ENCODE measurements at regions not wholly inside any gene's neighbourhood (a gene's known extent, or its start where the extent isn't known, plus 50 kb on each side); places are given as distances from the start of the nearest gene placed in this dataset.
"Not testable (repeated sequence)": the region's sequence is repeated elsewhere in the genome, so short reads cannot be mapped to it uniquely, and the experiment has no call there.

DNA sequence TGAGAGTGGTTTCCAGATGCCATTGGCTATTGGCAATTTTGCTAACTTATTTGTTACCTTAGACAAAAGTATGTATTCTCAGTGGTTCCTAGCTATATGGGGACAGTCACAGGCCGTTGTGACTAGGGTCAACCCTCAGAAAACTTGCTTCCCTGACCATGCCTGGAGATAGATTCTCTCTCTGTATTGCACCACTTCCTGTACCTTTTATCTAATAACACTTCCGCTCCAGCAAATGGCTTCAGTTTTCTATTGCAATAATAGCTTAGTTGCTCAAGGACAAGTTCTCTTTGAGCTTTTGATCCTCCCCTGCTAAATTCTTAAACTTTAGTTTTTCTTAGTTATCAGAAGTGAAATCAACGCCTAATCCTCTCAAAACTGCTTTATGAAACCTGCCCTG lies 338.0 kb downstream of the RMST start:
- DNase-seq (ENCODE audit: low read depth in 2 of 2), result no peak

DNA sequence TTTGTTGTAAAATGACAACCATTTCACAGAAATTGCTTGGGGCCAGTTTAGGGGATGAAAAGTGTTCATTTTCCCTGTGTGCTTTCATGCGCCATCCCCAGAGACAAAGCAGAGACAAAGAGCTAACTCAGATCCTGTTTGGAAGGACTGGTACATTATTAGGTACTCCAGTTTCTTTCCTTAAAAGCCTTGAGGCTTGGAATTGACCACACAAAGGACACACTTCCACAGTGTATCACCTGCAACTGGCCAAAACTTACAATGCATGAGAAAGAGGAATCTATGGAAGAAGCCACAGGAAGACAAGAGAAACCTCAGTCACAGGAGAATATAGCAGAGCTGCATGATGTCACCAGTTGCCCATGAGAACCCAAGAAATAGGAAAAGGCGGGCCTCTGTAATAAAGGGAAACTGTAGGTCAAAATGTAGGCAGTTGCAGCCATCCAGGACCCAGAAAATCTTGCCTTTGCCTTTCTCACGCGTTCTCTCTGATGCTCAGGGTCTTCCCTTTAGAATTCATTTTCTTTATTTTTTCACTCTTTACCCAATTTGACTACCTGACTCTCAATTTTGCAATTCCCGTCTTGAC lies 339.0 kb downstream of the RMST start:
- DNase-seq (ENCODE audit: low read depth in 2 of 2), result no peak

DNA sequence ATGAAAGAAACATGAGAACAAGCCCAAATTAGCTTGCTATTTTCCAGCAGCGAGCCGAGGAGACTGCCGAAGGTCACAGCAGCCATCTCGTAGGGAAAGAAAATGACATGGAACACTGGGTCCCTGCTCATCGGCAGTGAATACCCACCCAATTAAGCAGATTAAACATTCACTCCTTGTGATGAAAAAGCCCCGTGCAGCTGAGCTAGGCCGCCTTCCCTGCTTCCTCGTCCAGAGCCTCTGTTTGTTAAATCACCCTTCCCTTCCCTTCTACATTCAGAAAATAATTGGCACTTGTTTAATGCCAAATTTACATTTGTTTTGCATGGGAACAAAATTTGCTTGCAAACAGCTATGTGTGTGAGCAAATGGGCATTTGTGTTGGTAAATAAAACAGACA lies 342.5 kb downstream of the RMST start:
- no peak for DNase-seq (ENCODE audit: low read depth in 2 of 2)

DNA sequence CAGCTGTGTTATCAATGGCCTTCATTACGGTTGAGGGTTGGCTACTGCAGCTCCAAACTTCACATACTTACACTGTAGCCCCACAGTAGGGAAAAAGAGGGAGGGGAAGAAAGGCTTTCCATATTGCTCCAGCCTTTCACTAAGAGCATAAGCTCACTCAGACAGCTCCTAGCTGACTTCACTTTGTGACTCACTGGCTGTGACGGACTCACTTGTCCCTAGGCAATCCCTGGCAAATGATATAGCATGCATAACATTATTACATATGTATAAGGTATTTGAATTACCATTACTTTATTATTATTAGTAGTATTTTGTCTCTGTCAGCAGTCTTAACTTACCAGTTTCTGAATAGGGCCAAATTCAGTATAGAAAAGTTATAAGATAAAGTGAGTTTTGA lies 350.7 kb downstream of the RMST start:
- DNase-seq (ENCODE audit: low read depth in 2 of 2), result no peak

DNA sequence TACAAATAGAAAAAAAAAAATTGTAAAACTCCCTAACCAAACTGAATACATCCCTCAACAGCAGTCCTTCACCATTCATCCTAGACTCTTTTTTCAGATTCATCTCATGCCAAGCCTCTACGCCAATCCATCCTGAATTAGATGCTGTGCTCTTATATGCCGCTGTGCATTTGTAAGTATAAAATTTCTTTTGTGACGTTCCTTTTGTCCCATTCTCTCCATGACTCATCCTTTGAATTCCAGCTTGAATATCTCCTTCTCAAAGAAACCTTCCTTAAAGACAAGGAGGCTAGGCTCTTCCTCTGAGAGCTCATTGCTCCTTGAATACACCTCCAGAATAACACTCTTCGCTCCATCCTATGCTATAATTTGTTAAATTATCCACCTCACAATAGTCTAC lies 359.2 kb downstream of the RMST start:
- DNase-seq (ENCODE audit: low read depth in 2 of 2), result no peak

DNA sequence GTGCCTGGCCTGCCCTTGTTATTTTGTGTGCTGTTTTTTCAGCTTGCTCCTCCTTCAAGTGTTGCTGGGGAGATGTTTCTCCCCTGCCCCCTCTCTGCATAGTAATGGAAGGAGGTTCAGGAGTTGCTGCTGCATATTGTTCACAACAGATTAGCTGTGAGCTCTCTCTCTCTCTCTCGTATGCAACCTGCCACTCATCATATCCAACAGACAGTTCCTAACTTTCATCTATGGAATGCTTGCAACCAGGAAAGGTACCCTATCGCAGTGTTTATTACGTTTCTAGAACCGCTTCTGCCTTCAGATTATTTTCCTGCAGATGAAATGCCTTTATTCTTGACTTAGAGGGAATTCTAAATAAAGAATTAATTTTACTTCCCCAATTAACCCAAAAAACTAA lies 372.9 kb downstream of the RMST start:
- DNase-seq (ENCODE audit: low read depth in 2 of 2), result no peak

DNA sequence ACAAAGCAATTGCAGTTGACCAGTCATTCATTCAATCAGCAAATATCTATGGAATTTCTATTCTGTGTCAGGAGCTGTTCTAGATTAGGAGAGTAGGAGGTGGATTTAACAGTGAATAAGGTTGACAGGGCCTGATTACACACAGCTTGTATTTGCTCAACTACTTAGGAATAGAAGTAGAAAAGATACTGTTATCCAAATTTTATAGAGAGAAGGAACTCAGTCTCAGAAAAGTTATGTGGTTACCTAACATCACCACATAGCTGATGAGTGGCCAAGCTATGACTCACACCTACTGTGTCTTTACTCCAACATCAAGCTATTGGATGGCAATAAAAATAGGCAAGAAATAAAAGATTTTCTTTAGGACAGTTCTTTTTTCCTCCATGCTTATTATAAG lies 374.8 kb downstream of the RMST start:
- DNase-seq (ENCODE audit: low read depth in 2 of 2), result no peak

DNA sequence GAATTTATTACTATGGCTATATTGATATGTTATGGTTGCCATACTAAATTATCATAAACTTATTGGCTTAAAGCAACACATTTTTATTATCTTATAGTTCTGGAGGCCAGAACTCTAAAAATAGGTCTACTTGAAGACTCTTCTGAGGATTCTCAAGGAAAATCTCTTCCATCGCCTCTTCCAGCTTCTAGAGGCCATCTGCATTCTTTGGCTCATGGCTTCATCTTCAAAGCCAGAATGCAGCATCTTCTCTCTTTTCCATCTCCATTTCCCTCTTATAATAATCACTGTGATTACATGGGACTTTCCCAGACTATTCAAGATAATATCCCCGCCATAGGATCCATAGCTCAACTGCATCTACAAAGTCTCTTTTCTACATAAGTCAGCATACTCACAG lies 385.4 kb downstream of the RMST start:
- DNase-seq (ENCODE audit: low read depth in 2 of 2), result no peak

DNA sequence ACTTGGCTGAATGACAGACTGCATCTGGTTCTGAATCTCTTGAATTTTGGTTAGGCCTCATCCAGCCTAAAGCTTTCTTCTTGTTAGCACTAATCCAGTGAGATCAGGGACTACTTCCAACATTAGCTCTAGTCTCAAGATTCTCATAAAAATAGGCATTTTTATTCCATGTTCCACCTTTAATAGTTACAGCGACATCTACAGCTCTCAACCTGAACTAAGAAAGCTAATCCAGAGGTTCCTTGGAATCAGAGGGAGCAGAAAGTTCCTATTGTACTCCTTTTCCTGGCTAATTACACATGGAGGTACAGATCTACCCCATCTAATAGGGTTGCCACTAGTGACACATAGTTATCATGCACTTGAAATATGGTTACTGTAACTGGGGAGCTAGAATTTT lies 391.9 kb downstream of the RMST start:
- DNase-seq (ENCODE audit: low read depth in 2 of 2), result no peak

DNA sequence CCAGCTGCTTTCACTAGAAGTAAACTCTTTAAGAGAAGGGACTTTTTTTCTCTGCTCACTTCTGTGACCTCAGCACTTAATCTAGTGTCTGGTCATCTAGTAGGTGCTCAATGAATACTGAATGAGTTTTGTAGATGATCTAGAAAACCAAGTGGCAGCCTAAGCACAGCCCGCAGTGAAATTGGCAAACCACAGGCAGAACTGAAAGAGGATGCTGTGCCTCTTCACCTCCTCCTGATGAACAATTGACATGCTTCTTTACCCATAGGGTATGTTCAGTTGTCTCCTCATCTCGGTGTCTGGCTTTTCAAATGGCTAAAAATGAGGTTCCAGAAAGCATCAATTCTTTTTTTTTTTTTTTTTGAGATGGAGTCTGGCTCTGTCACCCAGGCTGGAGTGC lies 399.5 kb downstream of the RMST start:
- DNase-seq (ENCODE audit: low read depth in 2 of 2), result no peak

DNA sequence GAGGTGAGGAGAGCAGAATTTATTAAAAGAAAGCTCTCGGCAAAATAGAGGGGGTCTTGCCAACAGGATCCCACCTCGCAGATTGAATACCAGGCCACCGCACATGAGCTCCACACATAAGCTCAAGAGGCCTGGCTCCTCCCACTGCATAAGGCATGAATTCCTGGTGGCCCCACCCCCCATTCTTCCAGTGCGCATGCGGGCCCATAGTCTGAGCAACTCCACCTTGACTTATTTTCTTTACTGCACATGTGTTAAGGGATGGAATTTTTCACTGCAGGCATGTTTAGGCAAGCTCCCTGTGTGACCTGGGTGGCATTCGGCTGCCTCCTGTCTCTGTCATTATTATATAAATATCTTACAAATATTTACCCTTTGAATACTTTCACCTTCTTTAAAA lies 412.5 kb downstream of the RMST start:
- no peak for DNase-seq (ENCODE audit: low read depth in 2 of 2)

DNA sequence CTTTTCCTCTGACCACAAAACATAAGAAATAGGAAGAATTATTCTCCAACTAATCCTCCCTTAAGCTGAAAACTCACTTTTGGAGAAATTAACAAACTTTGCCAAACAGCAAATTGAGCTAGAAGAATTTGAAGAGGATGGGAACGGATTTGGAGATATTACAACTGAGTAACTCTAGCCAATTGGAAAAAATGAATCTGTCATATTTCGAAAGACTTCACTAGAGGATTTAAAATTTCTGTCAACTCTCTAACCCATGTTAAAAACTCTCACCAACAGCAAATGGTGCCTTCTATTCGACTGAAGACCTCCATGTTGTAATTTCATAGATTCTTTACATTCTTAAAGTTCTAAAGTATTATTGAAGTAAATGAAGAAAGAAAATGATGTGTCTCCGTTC lies 414.2 kb downstream of the RMST start:
- no peak for DNase-seq (ENCODE audit: low read depth in 2 of 2)

DNA sequence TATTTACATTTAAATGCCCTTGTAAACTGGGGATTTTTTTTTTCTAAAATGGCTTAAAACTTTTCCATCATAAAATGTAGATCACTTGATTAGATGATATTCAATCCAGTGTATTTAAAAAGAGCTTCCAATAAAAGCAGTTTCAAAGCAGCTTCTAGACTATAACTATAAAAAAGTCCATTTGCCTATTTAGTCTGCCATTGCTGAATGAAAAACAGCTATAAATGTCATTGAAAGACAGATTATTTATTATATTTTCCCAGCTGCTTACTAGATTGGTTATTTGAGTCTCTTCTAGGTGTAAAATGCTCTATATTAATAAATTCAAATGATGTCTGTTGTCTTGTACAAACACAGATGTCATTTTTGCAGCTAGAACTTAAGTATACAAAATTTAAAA lies 414.8 kb downstream of the RMST start:
- DNase-seq (ENCODE audit: low read depth in 2 of 2), result no peak

DNA sequence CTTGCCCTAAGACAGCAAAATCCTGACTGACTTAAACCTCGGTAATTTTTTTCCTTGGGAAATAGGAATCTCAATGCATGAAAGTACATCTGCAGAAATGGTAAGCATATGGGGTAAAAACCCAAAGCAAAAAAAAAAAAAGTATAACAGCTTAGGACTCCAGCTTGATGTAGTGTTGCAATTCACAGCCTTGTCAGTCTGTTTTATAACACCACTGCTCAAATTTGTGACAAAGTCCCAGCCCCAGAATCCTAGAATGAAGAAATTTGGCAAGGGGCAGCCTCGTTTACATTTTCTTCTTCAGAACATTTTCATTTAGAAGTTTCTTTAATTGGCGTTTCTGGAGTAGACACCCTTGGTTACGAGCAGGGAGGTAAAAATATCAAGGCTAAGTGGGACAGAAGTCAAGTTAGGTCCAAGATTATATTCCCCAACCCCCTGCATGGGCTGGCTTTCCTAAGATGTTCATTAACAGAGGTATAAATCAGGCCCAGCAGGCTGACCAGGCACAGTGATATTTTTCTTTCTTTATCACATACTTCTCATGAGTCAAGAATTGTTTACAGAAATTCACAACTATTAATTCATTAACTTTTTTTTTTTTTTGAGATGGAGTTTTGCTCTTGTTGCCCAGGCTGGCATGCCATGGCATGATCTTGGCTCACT lies 424.0 kb downstream of the RMST start:
- DNase-seq (ENCODE audit: low read depth in 2 of 2), result no peak

DNA sequence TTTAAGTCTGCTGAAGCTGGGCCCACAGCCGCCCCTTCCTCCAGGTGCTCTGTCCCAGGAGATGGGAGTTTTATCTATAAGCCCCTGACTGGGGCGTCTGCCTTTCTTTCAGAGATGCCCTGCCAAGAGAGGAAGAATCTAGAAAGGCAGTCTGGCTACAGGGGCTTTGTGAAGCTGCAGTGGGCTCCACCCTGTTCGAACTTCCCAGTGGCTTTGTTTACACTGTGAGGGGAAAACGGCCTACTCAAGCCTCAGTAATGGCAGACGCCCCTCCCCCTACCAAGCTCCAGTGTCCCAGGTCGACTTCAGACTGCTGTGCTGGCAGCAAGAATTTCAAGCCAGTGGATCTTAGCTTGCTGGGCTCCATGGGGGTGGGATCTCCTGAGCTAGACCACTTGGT lies 435.3 kb downstream of the RMST start:
- not testable (repeated sequence) for DNase-seq (ENCODE audit: low read depth in 2 of 2)

DNA sequence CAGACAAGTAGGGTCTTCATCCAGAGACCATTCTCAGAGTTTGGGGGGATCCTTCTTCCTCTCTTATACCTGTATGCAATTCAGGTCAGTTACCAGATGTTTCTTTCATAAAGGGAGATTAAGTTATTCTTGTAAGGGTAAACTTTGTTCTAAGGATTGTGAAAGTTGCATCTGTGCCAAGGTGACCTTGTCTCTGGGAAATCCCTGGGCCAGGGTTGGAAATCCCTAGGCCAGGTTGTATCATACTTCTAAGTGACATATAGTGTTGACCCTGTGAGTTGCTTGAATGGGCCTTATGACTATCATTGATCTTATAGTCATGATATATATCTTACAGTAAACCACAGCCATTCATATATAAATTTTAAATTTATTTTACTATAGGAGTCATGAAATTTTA lies 436.9 kb downstream of the RMST start:
- DNase-seq (ENCODE audit: low read depth in 2 of 2), result no peak

DNA sequence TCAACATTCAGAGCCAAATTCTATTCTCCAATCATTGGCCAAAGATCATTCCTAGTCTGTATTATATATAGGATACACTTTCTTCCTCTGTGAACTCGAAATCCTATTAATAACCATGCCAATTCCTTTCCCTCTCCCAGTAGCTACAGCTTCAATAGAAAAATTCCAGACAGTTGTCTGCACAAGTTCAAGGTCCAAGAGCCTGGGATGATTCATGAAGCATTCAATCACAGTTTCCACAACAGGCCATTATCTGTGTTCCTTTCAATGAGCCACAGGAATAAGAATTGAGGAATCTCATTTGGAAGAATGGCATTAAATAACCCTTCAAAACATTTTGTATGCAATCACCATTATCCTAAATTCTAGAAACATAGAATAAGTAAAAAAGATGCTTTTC lies 437.4 kb downstream of the RMST start:
- DNase-seq (ENCODE audit: low read depth in 2 of 2), result no peak

DNA sequence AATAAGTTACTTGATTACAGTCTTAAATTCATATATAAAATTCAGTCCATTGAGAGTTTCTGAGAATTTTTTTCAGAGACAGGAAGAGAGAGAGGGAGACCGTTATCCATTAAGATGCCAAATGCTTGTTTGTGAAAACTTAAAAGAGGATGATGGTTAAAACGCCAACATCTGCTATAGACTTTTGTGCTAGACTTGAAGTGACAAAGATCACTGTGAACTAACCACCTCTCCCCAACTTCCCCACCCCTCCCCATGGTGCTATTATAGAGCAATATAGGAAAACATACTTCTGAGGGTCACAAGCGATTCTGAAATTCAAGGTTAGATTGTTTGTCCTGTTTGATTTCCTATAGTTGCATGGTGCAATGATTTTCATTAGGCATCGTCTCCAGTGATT lies 440.8 kb downstream of the RMST start:
- DNase-seq (ENCODE audit: low read depth in 2 of 2), result no peak

DNA sequence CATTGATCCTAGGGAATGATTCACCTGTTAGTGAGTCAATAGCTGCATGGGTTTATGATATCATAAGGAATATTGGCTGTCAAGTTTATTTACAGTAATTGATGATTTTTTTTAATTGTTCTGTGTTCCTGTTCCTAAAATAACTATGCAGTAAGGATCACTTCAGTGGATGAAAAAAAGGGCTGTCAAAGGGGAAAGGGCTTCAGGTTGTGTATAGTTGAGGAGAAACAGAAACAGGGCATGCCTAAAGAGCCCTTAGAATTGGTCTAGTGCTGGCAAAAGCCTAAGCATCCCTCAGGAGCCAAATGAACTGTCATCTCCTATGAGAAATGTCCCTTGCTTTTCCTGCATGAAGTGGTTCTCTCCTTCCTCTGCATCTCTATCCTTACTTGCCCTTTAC lies 444.9 kb downstream of the RMST start:
- no peak for DNase-seq (ENCODE audit: low read depth in 2 of 2)

DNA sequence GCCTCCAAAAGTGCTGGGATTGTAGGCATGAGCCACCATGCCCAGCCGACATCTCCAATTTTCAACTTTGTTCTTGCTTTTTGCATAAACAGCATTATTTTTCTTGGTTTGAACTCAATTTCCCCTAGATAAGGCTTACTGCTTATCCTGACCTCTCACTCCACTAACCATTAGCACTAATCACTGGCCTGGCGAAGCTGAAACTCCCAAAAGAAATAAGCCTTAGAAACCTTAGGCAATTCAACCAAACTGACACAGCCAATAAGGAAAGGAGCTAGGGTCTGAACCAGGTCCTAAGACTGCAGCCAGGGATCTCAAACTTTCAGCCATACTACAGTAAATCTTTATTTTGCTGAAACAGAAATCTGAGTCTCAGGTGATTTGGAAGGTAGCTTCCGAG lies 448.0 kb downstream of the RMST start:
- no peak for DNase-seq (ENCODE audit: low read depth in 2 of 2)

DNA sequence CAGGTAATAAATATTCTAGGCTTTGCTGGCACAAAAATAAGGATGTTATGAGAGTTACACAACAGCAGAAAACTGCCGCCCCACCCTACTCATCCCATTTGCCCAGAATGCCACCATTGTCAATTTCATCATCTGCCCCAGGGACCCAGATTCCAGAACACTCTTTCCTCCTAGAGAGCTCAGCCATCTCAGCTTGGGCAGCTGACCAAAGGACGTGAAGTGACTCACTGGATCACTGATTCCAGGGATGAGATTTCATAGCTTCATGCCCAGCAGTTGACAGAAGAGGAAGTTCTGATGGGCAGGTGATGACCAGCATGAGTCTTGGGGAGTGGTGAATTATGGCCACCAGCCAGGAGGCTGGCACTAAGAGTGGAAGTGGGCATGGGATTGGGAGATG lies 450.3 kb downstream of the RMST start:
- no peak for DNase-seq (ENCODE audit: low read depth in 2 of 2)

DNA sequence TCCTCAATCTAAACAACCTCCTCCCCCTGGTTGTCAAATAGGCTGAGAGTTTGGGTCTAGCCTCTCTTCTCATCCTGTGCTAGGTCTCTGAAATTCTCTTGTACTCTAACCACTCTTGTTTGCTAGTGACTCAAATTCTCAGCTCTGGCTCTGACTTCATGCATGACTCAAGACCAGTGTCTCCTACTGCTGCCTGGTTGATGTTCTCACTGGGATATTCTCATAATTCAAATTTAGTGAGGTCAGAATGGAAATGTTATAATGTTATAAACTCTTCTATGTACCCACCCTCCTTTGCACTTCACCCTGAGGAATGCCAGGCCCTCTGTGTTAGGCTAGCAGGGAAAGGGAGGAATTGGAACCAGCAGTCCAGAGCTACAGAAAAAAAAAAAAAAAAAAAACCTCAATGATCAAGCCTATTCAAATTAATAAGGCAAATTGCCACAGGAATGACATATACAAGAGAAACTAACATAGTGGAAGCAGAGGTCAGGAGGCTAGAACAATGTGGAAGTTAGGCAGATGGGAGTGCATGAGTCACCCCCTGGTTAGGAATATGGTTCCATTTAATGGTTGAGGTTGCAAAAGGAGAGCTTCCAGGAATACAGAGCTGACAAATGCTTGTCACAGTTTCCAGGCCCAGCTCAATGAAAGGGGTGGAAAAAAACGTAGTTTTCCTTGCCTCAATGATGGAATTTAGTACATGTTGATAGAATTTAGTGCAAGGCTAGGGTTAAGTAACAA lies 459.5 kb downstream of the RMST start:
- no peak for DNase-seq (ENCODE audit: low read depth in 2 of 2)

DNA sequence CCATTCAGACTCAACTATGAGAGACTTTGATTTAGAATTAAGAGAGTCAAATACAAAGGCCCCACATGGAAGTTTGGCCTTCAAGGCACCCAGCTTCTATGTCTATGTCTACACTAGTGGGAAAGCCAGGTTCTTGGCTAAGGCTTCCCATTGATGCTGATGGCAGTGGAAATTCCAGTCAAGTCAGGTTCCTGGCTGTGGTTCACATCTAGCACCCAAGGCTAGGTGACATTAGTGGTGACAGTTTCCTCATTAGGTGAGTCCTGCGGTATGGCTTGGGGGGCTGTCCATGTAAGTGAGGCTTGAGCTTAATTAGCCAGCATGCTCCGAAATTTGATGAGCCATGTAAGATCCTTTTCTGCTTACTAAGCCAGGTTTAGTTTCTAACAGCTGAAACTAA lies 460.9 kb downstream of the RMST start:
- DNase-seq (ENCODE audit: low read depth in 2 of 2), result no peak

DNA sequence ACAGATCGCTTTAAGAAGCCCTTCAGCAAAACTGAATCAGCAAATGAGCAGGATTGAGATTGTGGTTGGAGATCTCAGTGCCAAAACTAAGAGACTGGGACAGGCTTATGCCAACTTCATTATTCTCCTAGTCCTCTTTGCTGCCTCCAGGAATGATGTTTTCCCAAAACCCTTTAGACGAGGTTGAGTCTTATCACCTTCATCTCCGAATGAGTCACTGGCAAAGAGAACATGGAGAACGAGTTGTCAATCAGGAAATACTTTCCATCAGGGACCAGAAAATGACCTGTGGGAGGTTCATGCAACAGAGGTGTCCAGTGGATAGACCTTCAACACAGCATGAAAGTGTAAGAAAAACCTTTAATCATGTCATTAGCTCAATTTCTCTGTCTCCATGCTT lies 461.5 kb downstream of the RMST start:
- no peak for DNase-seq (ENCODE audit: low read depth in 2 of 2)

Measured in activated CD8-positive, alpha-beta memory T cell treated with anti-CD3 and anti-CD28 coated beads for 4 hours (primary cell).